ENCODE measurements at regions not wholly inside any gene's neighbourhood (a gene's known extent, or its start where the extent isn't known, plus 50 kb on each side); places are given as distances from the start of the nearest gene placed in this dataset.

DNA sequence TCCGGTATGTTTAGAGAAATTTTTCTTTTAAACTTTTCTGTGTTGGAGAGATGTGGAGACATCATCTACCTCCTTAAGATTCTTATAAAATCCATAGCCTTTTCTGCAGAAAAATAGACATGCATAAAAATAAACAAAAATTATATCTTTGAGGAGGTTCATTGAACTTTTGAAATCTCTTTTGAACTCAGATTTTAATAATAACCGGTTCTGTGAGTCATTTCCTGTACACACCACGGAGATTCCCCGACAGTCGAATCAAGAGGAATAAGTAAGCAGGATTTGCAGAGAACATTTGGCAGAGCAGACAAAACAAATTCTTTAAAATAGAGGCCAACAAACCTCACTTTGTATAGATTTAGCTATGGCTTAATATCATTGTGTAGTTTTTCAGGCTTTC is 918.7 kb upstream of the POU3F4 start:
- Histone ChIP-seq H3K4me3 (ENCODE audit: low read depth in 1 of 3, low read length in 3 of 3) (no peak overlapping the region), H3K4me1 (ENCODE audit: control insufficient read depth in 4 of 4, insufficient read depth in 4 of 4, low read length in 3 of 4) (no peaks in the 10 kb centered on the region), H3K9me3 (ENCODE audit: control insufficient read depth in 4 of 4, low read length in 3 of 4) (no peaks in the 10 kb centered on the region), H3K9ac (ENCODE audit: low read depth in 1 of 2, low read length in 2 of 2) (no peak overlapping the region), H3K27me3 (ENCODE audit: control insufficient read depth in 4 of 4, insufficient read depth in 4 of 4, low read length in 3 of 4) (no peaks in the 10 kb centered on the region), H3K36me3 (ENCODE audit: control insufficient read depth in 4 of 4, insufficient read depth in 3 of 4, low read depth in 1 of 4, low read length in 3 of 4) (no peaks in the 10 kb centered on the region), H3K27ac (ENCODE audit: low read depth in 1 of 2, low read length in 2 of 2) (no peak overlapping the region)
- no peak for DNase-seq (ENCODE audit: low spot score)
- WGBS, result 71% methylated on average over 5 of the region's 5 CpGs
- TF ChIP-seq JUND (IDR thresholded peaks at IDR 0.05) (no peak), NR2F2 (IDR thresholded peaks at IDR 0.05) (no peak), ATF3 (IDR thresholded peaks at IDR 0.05) (no peak), EGR1 (IDR thresholded peaks at IDR 0.05; ENCODE audit: low read depth in 2 of 2) (no peak), TAF1 (conservative IDR thresholded peaks at IDR 0.05) (no peak), FOXA1 (IDR thresholded peaks at IDR 0.05) (no peak), SP1 (IDR thresholded peaks at IDR 0.05) (no peak), RXRA (IDR thresholded peaks at IDR 0.05) (no peak), RAD21 (IDR thresholded peaks at IDR 0.05) (no peak), GABPA (IDR thresholded peaks at IDR 0.05 in 1 of 2, conservative IDR thresholded peaks at IDR 0.05 in 1 of 2) (no peak), YY1 (IDR thresholded peaks at IDR 0.05) (no peak), HNF4A (conservative IDR thresholded peaks at IDR 0.05) (no peak), CTCF (IDR thresholded peaks at IDR 0.05; ENCODE audit: low read depth, low read length, missing input control) (no peak), FOXA2 (IDR thresholded peaks at IDR 0.05) (no peak), HNF4G (IDR thresholded peaks at IDR 0.05) (no peak)
- TF ChIP-seq, protein P1, sequence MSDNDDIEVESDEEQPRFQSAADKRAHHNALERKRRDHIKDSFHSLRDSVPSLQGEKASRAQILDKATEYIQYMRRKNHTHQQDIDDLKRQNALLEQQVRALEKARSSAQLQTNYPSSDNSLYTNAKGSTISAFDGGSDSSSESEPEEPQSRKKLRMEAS (IDR thresholded peaks at IDR 0.05), result no peak
- TF ChIP-seq, protein P2, sequence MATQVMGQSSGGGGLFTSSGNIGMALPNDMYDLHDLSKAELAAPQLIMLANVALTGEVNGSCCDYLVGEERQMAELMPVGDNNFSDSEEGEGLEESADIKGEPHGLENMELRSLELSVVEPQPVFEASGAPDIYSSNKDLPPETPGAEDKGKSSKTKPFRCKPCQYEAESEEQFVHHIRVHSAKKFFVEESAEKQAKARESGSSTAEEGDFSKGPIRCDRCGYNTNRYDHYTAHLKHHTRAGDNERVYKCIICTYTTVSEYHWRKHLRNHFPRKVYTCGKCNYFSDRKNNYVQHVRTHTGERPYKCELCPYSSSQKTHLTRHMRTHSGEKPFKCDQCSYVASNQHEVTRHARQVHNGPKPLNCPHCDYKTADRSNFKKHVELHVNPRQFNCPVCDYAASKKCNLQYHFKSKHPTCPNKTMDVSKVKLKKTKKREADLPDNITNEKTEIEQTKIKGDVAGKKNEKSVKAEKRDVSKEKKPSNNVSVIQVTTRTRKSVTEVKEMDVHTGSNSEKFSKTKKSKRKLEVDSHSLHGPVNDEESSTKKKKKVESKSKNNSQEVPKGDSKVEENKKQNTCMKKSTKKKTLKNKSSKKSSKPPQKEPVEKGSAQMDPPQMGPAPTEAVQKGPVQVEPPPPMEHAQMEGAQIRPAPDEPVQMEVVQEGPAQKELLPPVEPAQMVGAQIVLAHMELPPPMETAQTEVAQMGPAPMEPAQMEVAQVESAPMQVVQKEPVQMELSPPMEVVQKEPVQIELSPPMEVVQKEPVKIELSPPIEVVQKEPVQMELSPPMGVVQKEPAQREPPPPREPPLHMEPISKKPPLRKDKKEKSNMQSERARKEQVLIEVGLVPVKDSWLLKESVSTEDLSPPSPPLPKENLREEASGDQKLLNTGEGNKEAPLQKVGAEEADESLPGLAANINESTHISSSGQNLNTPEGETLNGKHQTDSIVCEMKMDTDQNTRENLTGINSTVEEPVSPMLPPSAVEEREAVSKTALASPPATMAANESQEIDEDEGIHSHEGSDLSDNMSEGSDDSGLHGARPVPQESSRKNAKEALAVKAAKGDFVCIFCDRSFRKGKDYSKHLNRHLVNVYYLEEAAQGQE (IDR thresholded peaks at IDR 0.05), result no peak

- no peak overlapping the region for H3K9ac ChIP-seq (ENCODE audit: low read depth in 1 of 2, low read length in 2 of 2)
- 63% methylated on average over 3 of the region's 3 CpGs for WGBS
- H3K27me3 ChIP-seq (ENCODE audit: control insufficient read depth in 4 of 4, insufficient read depth in 4 of 4, low read length in 3 of 4), result no peaks in the 10 kb centered on the region
- no peaks in the 10 kb centered on the region for H3K4me1 ChIP-seq (ENCODE audit: control insufficient read depth in 4 of 4, insufficient read depth in 4 of 4, low read length in 3 of 4)
- TF ChIP-seq FOXA1 (IDR thresholded peaks at IDR 0.05), result no peak
- no peak for TF ChIP-seq TAF1 (conservative IDR thresholded peaks at IDR 0.05)
- no peak for TF ChIP-seq NR2F2 (IDR thresholded peaks at IDR 0.05)
- H3K27ac ChIP-seq (ENCODE audit: low read depth in 1 of 2, low read length in 2 of 2), result no peak overlapping the region
- no peaks in the 10 kb centered on the region for H3K9me3 ChIP-seq (ENCODE audit: control insufficient read depth in 4 of 4, low read length in 3 of 4)
- no peaks in the 10 kb centered on the region for H3K36me3 ChIP-seq (ENCODE audit: control insufficient read depth in 4 of 4, insufficient read depth in 3 of 4, low read depth in 1 of 4, low read length in 3 of 4)
- H3K4me3 ChIP-seq (ENCODE audit: low read depth in 1 of 3, low read length in 3 of 3), result no peak overlapping the region
- no peak for DNase-seq (ENCODE audit: low spot score)
These were observed 916.7 kb upstream of the POU3F4 start for GRCh38 chrX:82591421-82591820.

All from liver (tissue), 8 donors.